Caco-2 (cell line): ENCODE measurements at regions not wholly inside any gene's neighbourhood (a gene's known extent, or its start where the extent isn't known, plus 50 kb on each side); places are given as distances from the start of the nearest gene placed in this dataset.

Source experiments
- BruUV-seq: library from RNA; stranded (reverse); fragments of 400-500 nt; replicated peaks from 2 replicates; lab custom pipeline; 2021; lab: Mats Ljungman, UMichigan
- CTCF ChIA-PET: fragments of 300-600 bp; sonication (Branson Sonifier 250); formaldehyde crosslinking; loops from one replicate; lab custom pipeline; 2022; ENCODE audit warnings: antibody characterized with exemption; lab: Charles Lee
- POLR2A ChIA-PET: fragments of 300-600 bp; sonication (Branson Sonifier 250); formaldehyde crosslinking; loops from one replicate; lab custom pipeline; 2022; ENCODE audit warnings: antibody characterized with exemption; lab: Charles Lee
- DNase-seq, 2 experiments: peaks; one replicate each; pipeline versions ENCODE4 v3.0.0 to v3.0.0-alpha.2; 2020 to 2022
- H3K27me3 ChIP-seq: replicated peaks from 2 replicates; pipeline ENCODE4 v1.6.0; 2011; ENCODE audit warnings: low read length; ENCODE audit not compliant: control insufficient read depth, insufficient read depth
- H3K36me3 ChIP-seq: 2 replicates; pipeline ENCODE4 v1.5.1; 2011; ENCODE audit warnings: low read length; ENCODE audit not compliant: control insufficient read depth, insufficient read depth
- H3K4me1 ChIP-seq: fragments of 250-450 bp; sonication (Bioruptor Pico); 2 replicates; pipeline ENCODE4 v1.5.1; 2020; ENCODE audit warnings: mild to moderate bottlenecking
- H3K4me3 ChIP-seq: 2 replicates; pipeline ENCODE4 v1.5.1; 2011; ENCODE audit warnings: low read depth, mild to moderate bottlenecking, control low read depth, low read length
- H3K9me3 ChIP-seq: fragments of 250-450 bp; sonication (Bioruptor Pico); 2 replicates; pipeline ENCODE4 v1.5.1; 2020; ENCODE audit warnings: mild to moderate bottlenecking, moderate library complexity
- H3K27ac Mint-ChIP-seq: one replicate; pipeline ENCODE4 v1.8.0; 2022; ENCODE audit warnings: mixed read lengths; ENCODE audit not compliant: unreplicated experiment
- H3K27me3 Mint-ChIP-seq: one replicate; pipeline ENCODE4 v1.8.0; 2022; ENCODE audit warnings: mixed read lengths; ENCODE audit not compliant: insufficient read depth, unreplicated experiment
- H3K36me3 Mint-ChIP-seq: one replicate; pipeline ENCODE4 v1.8.0; 2022; ENCODE audit warnings: mild to moderate bottlenecking, mixed read lengths; ENCODE audit not compliant: insufficient read depth, unreplicated experiment
- H3K4me1 Mint-ChIP-seq: one replicate; pipeline ENCODE4 v1.8.0; 2022; ENCODE audit warnings: low read depth, mixed read lengths; ENCODE audit not compliant: unreplicated experiment
- H3K4me3 Mint-ChIP-seq: one replicate; pipeline ENCODE4 v1.8.0; 2022; ENCODE audit warnings: mild to moderate bottlenecking, moderate library complexity, mixed read lengths; ENCODE audit not compliant: unreplicated experiment
- H3K9me3 Mint-ChIP-seq: one replicate; pipeline ENCODE4 v1.8.0; 2022; ENCODE audit warnings: mixed read lengths; ENCODE audit not compliant: unreplicated experiment
- CTCF ChIP-seq, 2 experiments: fragments of 200-600 bp in 1 of 2; IDR thresholded peaks; 1 replicate in 1 of 2; 2 replicates in 1 of 2; pipeline versions ENCODE4 v1.5.1 to v1.8.0; 2011 to 2022; ENCODE audit warnings: antibody characterized with exemption in 1 of 2, control low read depth in 1 of 2, inconsistent platforms in 1 of 2, low read depth in 1 of 2, low read length in 1 of 2, mild to moderate bottlenecking in 1 of 2, moderate library complexity in 1 of 2; ENCODE audit not compliant: insufficient read depth in 1 of 2, severe bottlenecking in 1 of 2, unreplicated experiment in 1 of 2
- intact Hi-C: fragments of 100-400 bp; cut with micrococcal nuclease; formaldehyde crosslinking; loops from one replicate; pipeline ENCODE4 v1.10.0; 2022; ENCODE audit not compliant: unreplicated experiment

DNA sequence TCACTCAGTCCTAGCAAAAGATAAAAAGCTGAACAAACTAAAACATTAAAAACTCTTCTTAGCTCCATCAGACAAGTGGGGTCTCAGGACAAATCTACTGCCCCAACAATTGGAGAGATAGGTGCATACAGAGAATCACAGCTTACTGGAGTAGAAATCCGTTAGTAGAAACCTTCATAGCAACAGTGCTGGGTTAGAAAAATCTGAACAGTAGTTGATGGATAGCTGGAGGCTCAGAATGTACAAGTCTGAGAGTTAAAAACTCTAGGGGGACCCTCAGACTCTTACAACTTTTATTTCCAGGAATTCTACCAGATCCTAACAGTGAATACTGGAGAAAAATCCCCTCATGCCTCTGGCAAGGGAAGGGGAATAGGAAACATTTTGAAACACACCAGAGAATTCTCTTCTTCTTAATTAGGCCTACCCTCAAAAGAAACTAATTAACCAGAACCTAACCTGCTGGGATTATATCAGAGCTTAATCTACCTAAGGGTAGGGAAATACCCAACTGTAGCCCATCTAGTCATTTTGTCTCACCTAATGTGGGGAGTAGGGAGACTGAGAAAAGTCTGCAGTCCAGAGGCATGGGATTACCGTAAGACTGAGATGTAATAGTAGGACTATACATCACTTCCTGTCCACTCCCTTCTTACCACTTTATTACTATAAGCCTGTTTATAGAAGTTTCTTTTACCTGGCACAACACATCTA is 165.0 kb upstream of the CTSO start:
- Mint-ChIP-seq H3K27me3 (peaks cover 8% of the 10 kb centered on the region), H3K27ac (no peak overlapping the region), H3K9me3 (peaks cover under 1% of the 10 kb centered on the region), H3K4me1 (no peaks in the 10 kb centered on the region), H3K36me3 (no peaks in the 10 kb centered on the region), H3K4me3 (no peak overlapping the region)
- Histone ChIP-seq H3K9me3 (no peaks in the 10 kb centered on the region), H3K36me3 (no peaks in the 10 kb centered on the region), H3K27me3 (no peaks in the 10 kb centered on the region), H3K4me3 (no peak overlapping the region), H3K4me1 (no peaks in the 10 kb centered on the region)
- TF ChIP-seq CTCF (IDR thresholded peaks at IDR 0.05; ENCODE audit: insufficient read depth in 1 of 2, low read depth in 1 of 2, low read length in 1 of 2, severe bottlenecking in 1 of 2, unreplicated experiment in 1 of 2): no peak
- ChIA-PET CTCF (no interaction called here), POLR2A (no interaction called here)
- DNase-seq: no peak
- BruUV-seq: no TSS peak
- intact Hi-C loops: no loop called here

DNA sequence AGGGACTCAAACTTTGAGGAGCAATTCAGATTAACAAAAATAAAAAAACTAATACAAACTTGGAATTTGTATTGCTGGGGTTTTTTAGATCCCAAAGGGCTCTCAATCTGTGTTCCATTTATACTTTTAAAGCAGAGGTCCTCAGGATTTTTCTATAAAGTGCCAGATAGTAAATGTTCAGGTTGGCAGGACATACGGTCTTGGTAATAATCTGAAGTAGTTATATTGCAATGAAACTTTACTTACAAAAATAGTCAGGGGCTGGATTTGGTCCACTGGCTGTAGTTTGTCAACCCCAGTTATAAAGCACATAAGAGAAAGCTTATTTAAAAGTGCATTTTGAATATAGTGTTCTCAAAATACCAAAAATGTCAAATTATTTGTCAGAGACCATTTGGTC is 164.1 kb upstream of the CTSO start:
- no peaks in the 10 kb centered on the region for H3K36me3 Mint-ChIP-seq
- ChIA-PET CTCF (no interaction called here), POLR2A (no interaction called here)
- Histone ChIP-seq H3K27me3 (no peaks in the 10 kb centered on the region), H3K4me3 (no peak overlapping the region), H3K36me3 (no peaks in the 10 kb centered on the region), H3K9me3 (no peaks in the 10 kb centered on the region), H3K4me1 (no peaks in the 10 kb centered on the region)
- intact Hi-C loops: no loop called here
- H3K27me3 Mint-ChIP-seq: peaks cover 8% of the 10 kb centered on the region
- BruUV-seq: no TSS peak
- H3K9me3 Mint-ChIP-seq: no peaks in the 10 kb centered on the region
- no peak for TF ChIP-seq CTCF (IDR thresholded peaks at IDR 0.05; ENCODE audit: insufficient read depth in 1 of 2, low read depth in 1 of 2, low read length in 1 of 2, severe bottlenecking in 1 of 2, unreplicated experiment in 1 of 2)
- H3K4me1 Mint-ChIP-seq: no peaks in the 10 kb centered on the region
- DNase-seq: no peak
- H3K4me3 Mint-ChIP-seq: no peak overlapping the region
- no peak overlapping the region for H3K27ac Mint-ChIP-seq

DNA sequence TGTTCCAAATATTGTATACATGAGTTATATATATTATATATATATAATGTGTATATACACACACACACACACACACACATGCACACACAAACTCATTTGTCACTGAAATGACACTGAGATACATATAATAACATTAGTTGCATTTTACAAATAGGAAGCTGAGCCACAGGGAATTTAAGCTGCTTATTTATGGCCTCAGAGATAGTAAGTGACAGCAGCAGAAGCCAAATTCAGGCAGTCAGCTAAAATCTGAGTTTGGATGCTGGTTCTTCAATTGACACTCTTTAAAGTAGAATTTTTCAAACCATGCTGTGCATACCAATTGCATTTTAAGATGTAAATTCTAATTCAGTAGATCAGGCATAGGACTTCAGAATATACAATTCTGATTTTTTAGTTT is 163.3 kb upstream of the CTSO start:
- TF ChIP-seq CTCF (IDR thresholded peaks at IDR 0.05; ENCODE audit: insufficient read depth in 1 of 2, low read depth in 1 of 2, low read length in 1 of 2, severe bottlenecking in 1 of 2, unreplicated experiment in 1 of 2): no peak
- ChIA-PET POLR2A (no interaction called here), CTCF (no interaction called here)
- intact Hi-C loops: no loop called here
- Mint-ChIP-seq H3K4me3 (no peak overlapping the region), H3K9me3 (no peaks in the 10 kb centered on the region), H3K36me3 (no peaks in the 10 kb centered on the region), H3K27me3 (peaks cover 8% of the 10 kb centered on the region), H3K27ac (no peak overlapping the region), H3K4me1 (no peaks in the 10 kb centered on the region)
- no peaks in the 10 kb centered on the region for H3K36me3 ChIP-seq
- H3K4me1 ChIP-seq: no peaks in the 10 kb centered on the region
- no peaks in the 10 kb centered on the region for H3K9me3 ChIP-seq
- DNase-seq: no peak
- BruUV-seq: no TSS peak
- H3K4me3 ChIP-seq: no peak overlapping the region
- no peaks in the 10 kb centered on the region for H3K27me3 ChIP-seq
